KMS-11 (cell line): ENCODE measurements at regions not wholly inside any gene's neighbourhood (a gene's known extent, or its start where the extent isn't known, plus 50 kb on each side); places are given as distances from the start of the nearest gene placed in this dataset.

ENCODE experiments used
- H2AFZ ChIP-seq: fragments of 200-600 bp; sonication (generic); 2 replicates; pipeline ENCODE4 v1.6.1; 2016; ENCODE audit warnings: antibody characterized with exemption, mixed run types, low read depth
- H3K27ac ChIP-seq: fragments of 200-600 bp; sonication (generic); 2 replicates; pipeline ENCODE4 v1.6.1; 2016; ENCODE audit warnings: mild to moderate bottlenecking, mixed run types
- H3K27me3 ChIP-seq: fragments of 200-600 bp; sonication (generic); 2 replicates; pipeline ENCODE4 v1.6.1; 2017; ENCODE audit warnings: mild to moderate bottlenecking, low read depth, mixed run types, moderate library complexity; ENCODE audit not compliant: insufficient read depth
- H3K36me3 ChIP-seq: fragments of 200-600 bp; sonication (generic); 2 replicates; pipeline ENCODE4 v1.6.1; 2017; ENCODE audit warnings: mild to moderate bottlenecking, mixed run types; ENCODE audit not compliant: insufficient read depth
- H3K4me1 ChIP-seq: fragments of 200-600 bp; sonication (generic); 2 replicates; pipeline ENCODE4 v1.6.1; 2016; ENCODE audit warnings: mild to moderate bottlenecking, low read depth, mixed run types; ENCODE audit not compliant: poor library complexity, severe bottlenecking
- H3K4me2 ChIP-seq: fragments of 200-600 bp; sonication (generic); 2 replicates; pipeline ENCODE4 v1.7.0; 2016; ENCODE audit warnings: mild to moderate bottlenecking, mixed run types
- H3K4me3 ChIP-seq: fragments of 200-600 bp; sonication (generic); IDR thresholded peaks from 2 replicates; pipeline ENCODE4 v1.6.1; 2017; ENCODE audit warnings: low read depth, low read length, mixed read lengths; ENCODE audit not compliant: insufficient read depth
- H3K79me2 ChIP-seq: fragments of 200-600 bp; sonication (generic); 2 replicates; pipeline ENCODE4 v1.6.1; 2016; ENCODE audit warnings: low read depth, mixed run types; ENCODE audit not compliant: insufficient read depth
- H3K9ac ChIP-seq: fragments of 200-600 bp; sonication (generic); 2 replicates; pipeline ENCODE4 v1.6.1; 2016; ENCODE audit warnings: mild to moderate bottlenecking, mixed run types
- H4K20me1 ChIP-seq: fragments of 200-600 bp; sonication (generic); 2 replicates; pipeline ENCODE4 v1.6.1; 2016; ENCODE audit warnings: mild to moderate bottlenecking, mixed run types; ENCODE audit not compliant: insufficient read depth
- TF ChIP-seq, protein P1 (sequence below): fragments of 200-600 bp; sonication (generic); conservative IDR thresholded peaks from 2 replicates; pipeline ENCODE4 v1.6.1; 2017; ENCODE audit warnings: low read depth, mild to moderate bottlenecking, antibody characterized with exemption, low read length, moderate library complexity, mixed read lengths

GRCh38 chr20:40506537-40506939 lies 182.5 kb downstream of the MAFB start:
- no peak overlapping the region for H3K27ac ChIP-seq
- H4K20me1 ChIP-seq = no peaks in the 10 kb centered on the region
- no peak overlapping the region for H3K4me2 ChIP-seq
- TF ChIP-seq, protein P1, sequence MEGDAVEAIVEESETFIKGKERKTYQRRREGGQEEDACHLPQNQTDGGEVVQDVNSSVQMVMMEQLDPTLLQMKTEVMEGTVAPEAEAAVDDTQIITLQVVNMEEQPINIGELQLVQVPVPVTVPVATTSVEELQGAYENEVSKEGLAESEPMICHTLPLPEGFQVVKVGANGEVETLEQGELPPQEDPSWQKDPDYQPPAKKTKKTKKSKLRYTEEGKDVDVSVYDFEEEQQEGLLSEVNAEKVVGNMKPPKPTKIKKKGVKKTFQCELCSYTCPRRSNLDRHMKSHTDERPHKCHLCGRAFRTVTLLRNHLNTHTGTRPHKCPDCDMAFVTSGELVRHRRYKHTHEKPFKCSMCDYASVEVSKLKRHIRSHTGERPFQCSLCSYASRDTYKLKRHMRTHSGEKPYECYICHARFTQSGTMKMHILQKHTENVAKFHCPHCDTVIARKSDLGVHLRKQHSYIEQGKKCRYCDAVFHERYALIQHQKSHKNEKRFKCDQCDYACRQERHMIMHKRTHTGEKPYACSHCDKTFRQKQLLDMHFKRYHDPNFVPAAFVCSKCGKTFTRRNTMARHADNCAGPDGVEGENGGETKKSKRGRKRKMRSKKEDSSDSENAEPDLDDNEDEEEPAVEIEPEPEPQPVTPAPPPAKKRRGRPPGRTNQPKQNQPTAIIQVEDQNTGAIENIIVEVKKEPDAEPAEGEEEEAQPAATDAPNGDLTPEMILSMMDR = no peak
- H2AFZ ChIP-seq = no peak overlapping the region
- H3K27me3 ChIP-seq = no peaks in the 10 kb centered on the region
- no peaks in the 10 kb centered on the region for H3K36me3 ChIP-seq
- H3K4me1 ChIP-seq = no peaks in the 10 kb centered on the region
- no peak overlapping the region for H3K9ac ChIP-seq
- H3K79me2 ChIP-seq = no peaks in the 10 kb centered on the region
- H3K4me3 ChIP-seq = no peak overlapping the region

GRCh38 chr20:40503119-40503518 lies 185.9 kb downstream of the MAFB start:
- Histone ChIP-seq H3K79me2 (no peaks in the 10 kb centered on the region), H3K4me3 (no peak overlapping the region), H3K27ac (no peak overlapping the region), H2AFZ (no peak overlapping the region), H3K9ac (no peak overlapping the region), H3K4me1 (no peaks in the 10 kb centered on the region), H3K4me2 (no peak overlapping the region), H4K20me1 (no peaks in the 10 kb centered on the region), H3K27me3 (no peaks in the 10 kb centered on the region), H3K36me3 (no peaks in the 10 kb centered on the region)
- TF ChIP-seq, protein P1 = no peak

- H3K27me3 ChIP-seq = no peaks in the 10 kb centered on the region
- H3K4me3 ChIP-seq = no peak overlapping the region
- H3K79me2 ChIP-seq = no peaks in the 10 kb centered on the region
- H3K9ac ChIP-seq = no peak overlapping the region
- H3K36me3 ChIP-seq = no peaks in the 10 kb centered on the region
- no peak overlapping the region for H3K4me2 ChIP-seq
- H3K27ac ChIP-seq = no peak overlapping the region
- no peaks in the 10 kb centered on the region for H3K4me1 ChIP-seq
- no peak overlapping the region for H2AFZ ChIP-seq
- TF ChIP-seq, protein P1 = no peak
- no peaks in the 10 kb centered on the region for H4K20me1 ChIP-seq
These were observed 186.5 kb downstream of the MAFB start for GRCh38 chr20:40502576-40502975.

GRCh38 chr20:40499391-40499790 lies 189.6 kb downstream of the MAFB start:
- H3K79me2 ChIP-seq = no peaks in the 10 kb centered on the region
- no peak overlapping the region for H3K4me3 ChIP-seq
- TF ChIP-seq, protein P1 = no peak
- H3K9ac ChIP-seq = no peak overlapping the region
- H2AFZ ChIP-seq = no peak overlapping the region
- H3K27ac ChIP-seq = no peak overlapping the region
- no peaks in the 10 kb centered on the region for H4K20me1 ChIP-seq
- H3K4me2 ChIP-seq = no peak overlapping the region
- H3K4me1 ChIP-seq = no peaks in the 10 kb centered on the region
- no peaks in the 10 kb centered on the region for H3K36me3 ChIP-seq
- H3K27me3 ChIP-seq = no peaks in the 10 kb centered on the region
